ENCODE measurements at regions not wholly inside any gene's neighbourhood (a gene's known extent, or its start where the extent isn't known, plus 50 kb on each side); places are given as distances from the start of the nearest gene placed in this dataset.

DNA sequence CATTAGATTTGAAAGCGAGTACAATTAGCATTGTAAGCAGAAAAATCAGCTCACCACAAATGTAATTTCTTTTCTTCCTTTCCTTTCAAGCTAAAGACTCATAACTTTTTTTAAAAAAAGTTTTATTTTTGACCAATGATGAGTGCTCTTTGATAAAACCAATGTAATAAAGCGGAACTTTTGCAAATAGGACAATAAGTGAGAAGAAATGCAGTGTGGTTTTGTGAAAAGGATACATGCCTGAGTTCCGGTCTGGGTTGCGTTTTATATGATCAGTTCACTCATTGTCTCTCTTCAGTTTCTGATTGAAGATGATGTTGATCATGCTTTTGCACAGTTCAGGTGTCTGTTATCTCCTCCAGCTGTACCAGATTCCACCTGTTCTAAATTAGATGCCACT lies 274.4 kb downstream of the KLF12 start:
- in situ Hi-C loops (cut with MboI; ENCODE audit: low sequenced_read_pairs): no loop called here

DNA sequence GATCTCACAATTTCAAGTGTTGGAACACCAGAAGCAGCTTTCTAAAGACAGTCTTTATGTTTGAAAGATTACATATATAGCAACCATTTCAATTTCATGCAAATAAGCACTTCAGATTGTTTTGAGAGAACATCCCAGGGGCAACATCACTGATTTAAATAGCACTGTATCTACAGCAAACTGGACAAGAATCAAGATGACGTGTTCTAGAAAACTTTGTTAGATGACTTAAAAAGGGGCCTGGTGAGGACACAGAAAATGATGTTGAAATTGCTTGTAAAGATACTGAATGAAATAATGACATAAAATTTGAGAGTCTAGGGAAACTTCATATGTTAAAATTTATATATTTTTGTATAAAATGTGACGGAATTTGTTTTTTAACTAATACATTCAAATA lies 277.1 kb downstream of the KLF12 start:
- in situ Hi-C loops (cut with MboI; ENCODE audit: low sequenced_read_pairs): no loop called here

DNA sequence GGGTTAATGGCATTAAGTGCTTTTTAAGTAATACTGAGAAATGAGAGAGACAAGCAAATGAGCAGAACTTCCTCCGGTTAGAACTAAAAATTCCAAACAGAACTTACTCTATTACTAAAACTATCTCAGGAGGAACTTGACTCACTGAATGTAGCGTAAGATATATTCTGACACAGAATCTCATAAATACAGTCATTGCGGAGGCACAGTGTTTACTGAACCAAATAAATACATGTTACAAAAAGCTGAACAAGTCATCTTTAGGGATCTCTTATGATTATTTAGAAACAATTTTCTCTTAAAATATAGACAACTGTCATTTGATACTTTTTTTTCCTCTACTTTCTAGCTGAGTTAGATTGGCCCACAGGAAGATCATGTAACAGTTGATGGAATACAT lies 283.1 kb downstream of the KLF12 start:
- in situ Hi-C loops (cut with MboI; ENCODE audit: low sequenced_read_pairs): no loop called here

GRCh38 chr13:73850104-73850873 lies 283.9 kb downstream of the KLF12 start:
- in situ Hi-C loops (cut with MboI; ENCODE audit: low sequenced_read_pairs): no loop called here

- in situ Hi-C loops (cut with MboI; ENCODE audit: low sequenced_read_pairs): no loop called here
Observed at GRCh38 chr13:73849292-73849691, 284.9 kb downstream of the KLF12 start.

- in situ Hi-C loops (cut with MboI; ENCODE audit: low sequenced_read_pairs): no loop called here
Observed at GRCh38 chr13:73844986-73845385, 289.2 kb downstream of the KLF12 start.

GRCh38 chr13:73842626-73843025 lies 291.6 kb downstream of the KLF12 start:
- in situ Hi-C loops (cut with MboI; ENCODE audit: low sequenced_read_pairs): no loop called here

- in situ Hi-C loops (cut with MboI; ENCODE audit: low sequenced_read_pairs): no loop called here
Observed at GRCh38 chr13:73842184-73842583, 292.0 kb downstream of the KLF12 start.

GRCh38 chr13:73837147-73837546 lies 297.1 kb downstream of the KLF12 start:
- in situ Hi-C loops (cut with MboI; ENCODE audit: low sequenced_read_pairs): no loop called here

GRCh38 chr13:73835138-73835721 lies 299.0 kb downstream of the KLF12 start:
- in situ Hi-C loops (cut with MboI; ENCODE audit: low sequenced_read_pairs): no loop called here

- in situ Hi-C loops (cut with MboI; ENCODE audit: low sequenced_read_pairs): no loop called here
Observed at GRCh38 chr13:73833325-73834070, 300.7 kb downstream of the KLF12 start.

DNA sequence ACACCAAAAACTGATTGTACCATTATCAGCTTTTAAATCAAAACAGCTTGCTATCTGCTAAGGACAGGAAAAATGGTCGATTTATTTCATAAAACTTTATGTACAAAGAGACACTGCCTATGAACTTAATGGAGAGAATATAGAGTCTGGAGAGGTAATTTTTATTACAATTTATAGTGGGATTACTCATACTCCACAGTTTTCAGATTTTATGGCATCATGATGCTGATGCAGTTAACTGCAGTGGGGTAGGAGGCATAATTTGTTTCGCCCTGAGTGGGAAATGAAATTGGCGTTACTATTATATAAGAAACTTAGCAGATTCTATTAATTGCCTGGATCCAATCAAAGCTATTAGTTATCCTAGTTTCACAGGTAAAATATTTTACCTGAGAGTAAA lies 301.4 kb downstream of the KLF12 start:
- in situ Hi-C loops (cut with MboI; ENCODE audit: low sequenced_read_pairs): no loop called here

GRCh38 chr13:73832128-73832588 lies 302.0 kb downstream of the KLF12 start:
- in situ Hi-C loops (cut with MboI; ENCODE audit: low sequenced_read_pairs): no loop called here

DNA sequence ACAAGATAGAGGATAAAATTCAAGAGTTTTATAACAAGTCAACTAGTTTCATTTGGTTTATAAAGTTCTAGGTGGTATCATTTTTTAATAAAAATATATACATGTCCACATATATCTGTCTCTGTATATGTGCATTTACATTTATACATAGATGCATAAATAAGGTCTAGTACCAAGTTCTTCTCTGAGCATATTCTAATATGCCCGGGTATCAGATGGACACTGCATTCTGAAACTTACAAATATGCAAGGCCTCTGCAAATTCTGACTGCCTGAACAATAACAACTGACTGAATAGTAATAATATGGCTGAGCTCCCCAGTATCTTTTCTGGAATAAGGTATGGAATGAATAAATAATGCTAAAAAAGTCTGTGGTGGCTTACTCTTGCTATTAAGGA lies 304.8 kb downstream of the KLF12 start:
- in situ Hi-C loops (cut with MboI; ENCODE audit: low sequenced_read_pairs): no loop called here

DNA sequence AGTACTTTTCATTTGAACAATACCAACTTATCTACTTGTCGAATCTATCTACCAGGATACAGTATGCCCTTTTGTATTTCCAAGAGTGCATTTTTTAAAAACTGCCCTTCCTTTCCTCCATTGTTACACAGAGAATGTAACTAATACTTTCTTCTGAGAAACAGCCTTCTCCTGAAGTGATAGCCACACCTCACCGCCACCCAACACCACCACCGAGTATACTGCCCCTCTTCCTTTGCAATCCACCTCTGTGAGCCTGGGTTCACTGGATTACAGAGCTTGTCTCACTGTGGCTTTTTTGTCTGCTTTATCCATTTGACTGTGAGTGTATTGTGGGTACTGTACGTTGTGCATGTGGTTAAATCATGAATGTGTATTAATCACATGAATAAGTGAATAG lies 305.4 kb downstream of the KLF12 start:
- in situ Hi-C loops (cut with MboI; ENCODE audit: low sequenced_read_pairs): no loop called here

DNA sequence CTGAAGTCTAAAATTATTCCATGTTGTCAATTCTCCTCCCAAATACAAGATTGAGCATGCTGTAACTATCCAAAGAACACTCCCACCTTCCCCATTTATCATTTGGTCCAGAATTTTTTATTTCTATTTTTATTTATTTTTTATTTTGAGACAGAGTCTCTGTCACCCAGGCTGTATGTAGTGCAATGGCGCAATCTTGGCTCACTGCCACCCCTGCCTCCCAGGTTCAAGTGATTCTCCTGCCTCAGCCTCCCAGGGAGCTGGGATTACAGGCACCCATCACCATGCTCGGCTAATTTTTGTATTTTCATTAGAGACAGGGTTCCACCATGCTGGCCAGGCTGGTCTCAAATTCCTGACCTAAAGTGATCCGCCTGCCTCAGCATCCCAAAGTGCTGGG lies 306.8 kb downstream of the KLF12 start:
- in situ Hi-C loops (cut with MboI; ENCODE audit: low sequenced_read_pairs): no loop called here

DNA sequence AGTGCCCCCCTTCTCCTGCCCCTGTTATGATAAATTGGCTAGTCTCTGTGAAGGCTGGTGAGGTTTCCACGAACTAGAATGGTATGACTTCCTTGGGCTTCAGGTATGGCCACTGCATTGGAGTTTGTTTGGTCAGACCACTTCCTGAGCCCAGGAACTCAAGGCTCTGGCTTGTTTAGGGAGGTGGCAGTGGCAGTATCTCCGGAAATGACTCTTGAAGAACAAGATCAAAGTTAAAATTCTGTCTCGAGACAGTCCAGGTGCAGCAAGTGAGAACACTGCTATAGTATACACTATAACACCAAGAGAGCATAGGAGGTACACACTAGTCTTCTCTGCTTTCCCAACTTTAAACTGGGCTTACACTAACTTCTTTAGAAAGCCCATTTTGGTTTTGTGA lies 309.1 kb downstream of the KLF12 start:
- in situ Hi-C loops (cut with MboI; ENCODE audit: low sequenced_read_pairs): no loop called here

GRCh38 chr13:73822668-73823592 lies 311.3 kb downstream of the KLF12 start:
- in situ Hi-C loops (cut with MboI; ENCODE audit: low sequenced_read_pairs): no loop called here

DNA sequence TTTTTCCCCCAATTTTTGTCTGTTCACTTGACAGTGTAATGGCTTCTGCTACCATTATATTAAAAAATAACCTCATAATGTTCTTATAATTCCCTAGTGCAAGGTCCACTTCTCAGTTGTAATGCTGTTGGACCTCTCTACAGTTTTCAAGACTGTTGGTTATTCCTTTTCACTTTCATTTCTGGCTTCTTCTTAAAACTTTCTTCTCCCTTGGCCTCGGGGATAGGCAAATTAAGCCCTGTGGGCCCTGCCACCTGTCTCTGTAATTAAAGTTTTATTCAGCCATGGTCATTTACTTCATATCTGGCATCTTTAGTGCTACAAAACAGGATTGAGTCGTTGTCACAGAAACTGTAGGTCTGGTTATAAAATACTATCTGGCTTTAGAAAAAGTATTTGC lies 313.5 kb downstream of the KLF12 start:
- in situ Hi-C loops (cut with MboI; ENCODE audit: low sequenced_read_pairs): no loop called here

GRCh38 chr13:73820285-73820684 lies 313.9 kb downstream of the KLF12 start:
- in situ Hi-C loops (cut with MboI; ENCODE audit: low sequenced_read_pairs): no loop called here

DNA sequence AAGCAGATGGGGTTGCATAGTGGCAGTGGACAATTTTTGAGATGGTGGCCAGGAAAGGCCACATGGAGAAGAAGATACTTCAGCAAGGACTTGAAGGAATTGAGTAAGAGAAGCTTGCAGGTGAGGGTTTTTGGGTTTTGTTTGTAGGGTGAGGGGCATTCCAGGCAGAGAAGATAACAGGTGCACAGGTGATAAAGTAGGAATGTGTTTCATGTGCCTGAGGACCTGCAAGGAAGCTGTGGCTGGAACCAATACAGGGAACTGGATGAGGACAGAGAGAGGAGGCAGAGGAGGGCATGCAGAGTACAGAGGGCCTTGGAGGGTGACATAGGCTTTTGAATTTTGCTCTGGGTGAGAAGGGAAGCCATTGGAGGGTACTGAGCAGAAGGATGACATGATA lies 314.5 kb downstream of the KLF12 start:
- in situ Hi-C loops (cut with MboI; ENCODE audit: low sequenced_read_pairs): no loop called here

All from HL-60/S4 (cell line).